Fibroblast of villous mesenchyme (primary cell): ENCODE measurements at regions not wholly inside any gene's neighbourhood (a gene's known extent, or its start where the extent isn't known, plus 50 kb on each side); places are given as distances from the start of the nearest gene placed in this dataset.
"Not testable (repeated sequence)": the region's sequence is repeated elsewhere in the genome, so short reads cannot be mapped to it uniquely, and the experiment has no call there.

ENCODE experiments used
- DNase-seq: peaks from one replicate; pipeline ENCODE4 v3.0.0-alpha.2; 2010; ENCODE audit warnings: low read depth
- H3K4me3 ChIP-seq: 2 replicates; pipeline ENCODE4 v1.5.1; 2011; ENCODE audit warnings: low read depth, mild to moderate bottlenecking, low read length
- TF ChIP-seq, protein P1 (sequence below): IDR thresholded peaks from 2 replicates; pipeline ENCODE4 v1.5.1; 2012; ENCODE audit warnings: low read depth, mild to moderate bottlenecking, low read length; ENCODE audit not compliant: insufficient read depth

DNA sequence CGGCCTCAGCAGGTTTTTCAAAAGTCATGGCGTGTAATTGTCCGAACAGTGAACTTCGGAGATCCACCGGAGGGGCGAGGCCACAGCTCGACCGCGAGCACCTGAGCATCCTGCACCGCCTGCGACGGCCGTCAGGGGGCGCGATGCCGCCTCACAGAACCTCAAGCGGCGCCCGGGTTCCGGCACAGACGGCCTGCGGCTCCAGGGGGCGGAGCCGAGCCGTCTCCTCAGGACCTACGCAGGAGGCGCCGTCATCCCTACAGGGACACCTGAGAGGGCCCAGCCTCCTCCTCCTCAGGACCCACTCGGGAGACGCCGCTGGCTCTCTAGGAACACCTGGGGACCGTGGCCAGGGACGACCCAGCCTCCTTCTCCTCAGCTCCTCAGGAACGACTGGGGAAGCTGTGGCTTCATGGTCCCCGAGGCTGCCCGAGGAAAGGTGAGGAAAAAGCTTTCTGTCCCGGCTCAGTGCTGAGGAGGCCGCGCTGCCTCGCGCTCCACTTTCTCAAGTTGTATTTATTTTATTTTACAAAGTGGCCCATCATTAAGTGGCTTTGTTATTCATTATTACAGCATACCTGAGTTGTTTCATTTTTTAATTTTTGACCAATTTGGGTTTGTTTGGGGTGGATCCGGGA, 197.3 kb downstream of the LMLN start:
- not testable (repeated sequence) for DNase-seq, H3K4me3 ChIP-seq

DNA sequence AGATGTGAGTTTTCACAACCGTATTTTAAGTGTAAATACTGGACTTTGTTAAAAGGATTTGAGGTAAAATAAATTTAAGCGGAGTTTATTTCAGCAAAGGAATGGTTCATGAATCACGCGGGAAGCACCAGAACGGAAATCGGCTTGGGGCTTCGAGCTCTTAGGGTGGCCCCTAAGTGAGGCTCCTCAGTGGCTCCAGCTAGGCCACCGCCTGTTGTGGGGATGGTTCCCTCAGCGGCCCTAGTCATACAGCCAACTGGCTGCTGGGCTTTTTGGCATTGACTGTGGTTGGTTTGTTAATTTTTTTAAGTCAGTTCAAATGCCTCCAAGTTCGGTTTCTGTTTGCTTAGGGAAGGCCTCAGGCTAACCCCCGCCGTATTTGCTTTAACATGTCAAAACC, 198.0 kb downstream of the LMLN start:
- not testable (repeated sequence) for DNase-seq, H3K4me3 ChIP-seq

- not testable (repeated sequence) for H3K4me3 ChIP-seq
- DNase-seq: peak; percentile 33
- TF ChIP-seq, protein P1, sequence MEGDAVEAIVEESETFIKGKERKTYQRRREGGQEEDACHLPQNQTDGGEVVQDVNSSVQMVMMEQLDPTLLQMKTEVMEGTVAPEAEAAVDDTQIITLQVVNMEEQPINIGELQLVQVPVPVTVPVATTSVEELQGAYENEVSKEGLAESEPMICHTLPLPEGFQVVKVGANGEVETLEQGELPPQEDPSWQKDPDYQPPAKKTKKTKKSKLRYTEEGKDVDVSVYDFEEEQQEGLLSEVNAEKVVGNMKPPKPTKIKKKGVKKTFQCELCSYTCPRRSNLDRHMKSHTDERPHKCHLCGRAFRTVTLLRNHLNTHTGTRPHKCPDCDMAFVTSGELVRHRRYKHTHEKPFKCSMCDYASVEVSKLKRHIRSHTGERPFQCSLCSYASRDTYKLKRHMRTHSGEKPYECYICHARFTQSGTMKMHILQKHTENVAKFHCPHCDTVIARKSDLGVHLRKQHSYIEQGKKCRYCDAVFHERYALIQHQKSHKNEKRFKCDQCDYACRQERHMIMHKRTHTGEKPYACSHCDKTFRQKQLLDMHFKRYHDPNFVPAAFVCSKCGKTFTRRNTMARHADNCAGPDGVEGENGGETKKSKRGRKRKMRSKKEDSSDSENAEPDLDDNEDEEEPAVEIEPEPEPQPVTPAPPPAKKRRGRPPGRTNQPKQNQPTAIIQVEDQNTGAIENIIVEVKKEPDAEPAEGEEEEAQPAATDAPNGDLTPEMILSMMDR: peak; percentile 55
These were observed 207.5 kb downstream of the LMLN start for GRCh38 chr3:198167339-198168039.

DNA sequence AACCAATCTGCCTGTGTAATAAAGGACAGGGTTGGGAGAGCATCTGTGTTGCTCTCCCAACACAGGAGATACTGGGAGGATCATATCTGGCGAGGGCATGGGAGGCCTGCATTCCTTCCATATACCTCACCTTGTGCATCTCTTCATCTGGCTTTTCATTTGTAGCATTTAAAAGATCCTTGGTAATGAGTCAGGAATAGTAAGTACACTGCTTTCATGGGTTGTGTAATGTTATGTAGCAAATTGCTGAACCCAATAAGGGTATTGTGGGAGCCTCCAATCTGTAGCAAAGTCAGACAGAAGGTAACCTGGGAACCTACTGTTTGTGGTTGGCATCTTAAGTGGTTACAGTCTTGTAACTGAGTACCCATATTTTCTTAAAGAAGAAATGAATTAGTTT, 210.8 kb downstream of the LMLN start:
- not testable (repeated sequence) for DNase-seq, H3K4me3 ChIP-seq

- not testable (repeated sequence) for DNase-seq, H3K4me3 ChIP-seq
These were observed 213.1 kb downstream of the LMLN start for GRCh38 chr3:198173080-198173479.

DNA sequence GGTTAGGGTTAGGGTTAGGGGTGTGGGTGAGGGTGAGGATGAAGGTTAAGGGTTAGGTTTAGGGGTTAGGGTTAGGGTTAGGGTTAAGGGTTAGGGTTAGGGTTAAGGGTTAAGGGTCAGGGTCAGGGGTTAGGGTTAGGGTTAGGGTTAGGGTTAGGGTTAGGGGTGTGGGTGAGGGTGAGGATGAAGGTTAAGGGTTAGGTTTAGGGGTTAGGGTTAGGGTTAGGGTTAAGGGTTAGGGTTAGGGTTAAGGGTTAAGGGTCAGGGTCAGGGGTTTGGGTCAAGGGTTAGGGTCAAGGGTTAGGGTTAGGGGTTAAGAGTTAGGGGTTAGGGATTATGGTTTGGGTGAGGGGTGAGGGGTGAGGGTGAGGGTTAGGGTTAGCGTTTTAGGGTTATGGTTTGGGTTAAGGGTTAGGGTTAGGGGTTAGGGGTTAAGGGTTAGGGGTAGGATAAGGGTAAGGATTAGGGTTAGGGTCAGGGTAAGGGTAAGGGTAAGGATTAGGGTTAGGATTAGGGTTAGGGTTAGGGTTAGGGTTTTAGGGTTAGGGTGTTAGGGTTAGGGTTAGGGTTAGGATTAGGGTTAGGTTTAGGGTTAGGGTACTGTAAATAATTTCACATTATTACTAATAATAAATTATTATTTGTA, 214.0 kb downstream of the LMLN start:
- not testable (repeated sequence) for DNase-seq, H3K4me3 ChIP-seq
